ENCODE measurements at regions not wholly inside any gene's neighbourhood (a gene's known extent, or its start where the extent isn't known, plus 50 kb on each side); places are given as distances from the start of the nearest gene placed in this dataset.

DNA sequence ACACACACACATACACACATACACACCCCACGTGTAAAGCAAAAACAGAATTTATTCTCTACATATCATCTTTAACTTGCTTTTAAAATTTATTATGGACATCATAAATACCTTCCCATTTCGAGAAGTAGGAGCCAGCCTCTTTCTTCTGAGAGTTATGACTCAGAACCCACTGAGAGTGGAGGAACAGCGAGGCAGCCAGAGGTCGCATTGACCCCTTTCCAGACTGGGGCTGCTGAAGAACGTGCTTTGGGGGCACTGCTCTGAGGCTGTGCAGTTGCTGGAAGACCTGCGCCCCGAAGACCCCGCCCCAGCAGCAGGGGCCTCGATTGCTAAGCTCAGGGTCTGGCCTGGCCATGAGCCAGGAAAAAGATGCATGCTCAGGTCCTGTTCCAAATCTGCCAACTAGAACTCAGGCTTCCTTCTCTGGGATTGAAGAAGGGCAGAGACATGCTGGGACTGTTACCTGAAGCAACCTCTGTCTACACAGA, 133.8 kb upstream of the TWIST2 start:
- no peak for TF ChIP-seq CTCF (IDR thresholded peaks at IDR 0.05; ENCODE audit: low read depth, low read length)
- DNase-seq (ENCODE audit: low read depth in 2 of 2): no peak
- no peak overlapping the region for H3K4me3 ChIP-seq (replicated peaks in 1 of 2; ENCODE audit: low read depth in 2 of 2, low read length in 2 of 2)

- DNase-seq (ENCODE audit: low read depth in 2 of 2): no peak
- H3K4me3 ChIP-seq (replicated peaks in 1 of 2; ENCODE audit: low read depth in 2 of 2, low read length in 2 of 2): no peak overlapping the region
- no peak for TF ChIP-seq CTCF (IDR thresholded peaks at IDR 0.05; ENCODE audit: low read depth, low read length)
Observed at GRCh38 chr2:238716171-238716570, 131.7 kb upstream of the TWIST2 start.

GRCh38 chr2:238716585-238716984, 131.3 kb upstream of the TWIST2 start:
- TF ChIP-seq CTCF (IDR thresholded peaks at IDR 0.05; ENCODE audit: low read depth, low read length): no peak
- no peak overlapping the region for H3K4me3 ChIP-seq (replicated peaks in 1 of 2; ENCODE audit: low read depth in 2 of 2, low read length in 2 of 2)
- DNase-seq (ENCODE audit: low read depth in 2 of 2): no peak

DNA sequence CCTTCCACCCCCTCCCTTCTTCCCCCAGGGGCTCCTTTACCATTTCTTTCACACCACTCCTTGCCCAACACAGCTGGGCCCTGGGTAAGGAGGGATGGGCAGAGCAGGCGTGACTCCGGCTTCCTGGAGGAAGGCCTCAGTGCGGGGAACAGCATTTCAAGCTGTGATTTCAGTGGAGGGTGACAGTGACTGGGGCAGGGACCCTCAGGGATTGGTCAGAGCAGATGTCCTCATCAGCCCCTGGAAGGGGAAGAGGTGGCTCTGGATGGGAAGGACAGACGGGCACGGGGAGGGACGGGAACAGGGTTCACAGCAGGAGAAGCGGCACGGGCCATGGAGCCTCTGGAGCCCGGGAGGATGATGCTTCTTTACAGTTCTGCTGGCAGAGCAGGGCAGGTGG, 130.8 kb upstream of the TWIST2 start:
- no peak for DNase-seq (ENCODE audit: low read depth in 2 of 2)
- no peak overlapping the region for H3K4me3 ChIP-seq (replicated peaks in 1 of 2; ENCODE audit: low read depth in 2 of 2, low read length in 2 of 2)
- TF ChIP-seq CTCF (IDR thresholded peaks at IDR 0.05; ENCODE audit: low read depth, low read length): no peak

GRCh38 chr2:238719641-238720040, 128.2 kb upstream of the TWIST2 start:
- no peak overlapping the region for H3K4me3 ChIP-seq (replicated peaks in 1 of 2; ENCODE audit: low read depth in 2 of 2, low read length in 2 of 2)
- TF ChIP-seq CTCF (IDR thresholded peaks at IDR 0.05; ENCODE audit: low read depth, low read length): no peak
- DNase-seq (ENCODE audit: low read depth in 2 of 2): no peak

- TF ChIP-seq CTCF (IDR thresholded peaks at IDR 0.05; ENCODE audit: low read depth, low read length): peak; percentile 78
- DNase-seq (ENCODE audit: low read depth in 2 of 2): peak; percentile 31 to 56
- H3K4me3 ChIP-seq (replicated peaks in 1 of 2; ENCODE audit: low read depth in 2 of 2, low read length in 2 of 2): no peak overlapping the region
Observed at GRCh38 chr2:238720232-238720672, 127.6 kb upstream of the TWIST2 start.

- no peak for TF ChIP-seq CTCF (IDR thresholded peaks at IDR 0.05; ENCODE audit: low read depth, low read length)
- no peak overlapping the region for H3K4me3 ChIP-seq (replicated peaks in 1 of 2; ENCODE audit: low read depth in 2 of 2, low read length in 2 of 2)
- no peak for DNase-seq (ENCODE audit: low read depth in 2 of 2)
Observed at GRCh38 chr2:238722181-238722580, 125.7 kb upstream of the TWIST2 start.
